Dermis blood vessel endothelial cell (primary cell): ENCODE measurements at regions not wholly inside any gene's neighbourhood (a gene's known extent, or its start where the extent isn't known, plus 50 kb on each side); places are given as distances from the start of the nearest gene placed in this dataset.

Experiments
- DNase-seq: peaks from one replicate; pipeline ENCODE4 v3.0.0; 2010

- no peak for DNase-seq
Measured at GRCh38 chr7:25399000-25399750, 170.9 kb upstream of the NPVF start.

GRCh38 chr7:25402532-25402931 lies 174.2 kb upstream of the NPVF start:
- no peak for DNase-seq

GRCh38 chr7:25405736-25406135 lies 177.4 kb upstream of the NPVF start:
- no peak for DNase-seq

GRCh38 chr7:25407053-25407452 lies 178.8 kb upstream of the NPVF start:
- no peak for DNase-seq

- DNase-seq, result no peak
Measured at GRCh38 chr7:25408012-25408687, 179.9 kb upstream of the NPVF start.

GRCh38 chr7:25408876-25409275 lies 180.6 kb upstream of the NPVF start:
- DNase-seq, result no peak

GRCh38 chr7:25409897-25410636 lies 181.8 kb upstream of the NPVF start:
- DNase-seq, result no peak

GRCh38 chr7:25420771-25421170 lies 192.5 kb upstream of the NPVF start:
- DNase-seq, result no peak

GRCh38 chr7:25424113-25424512 lies 195.8 kb upstream of the NPVF start:
- no peak for DNase-seq

GRCh38 chr7:25424855-25425254 lies 196.6 kb upstream of the NPVF start:
- DNase-seq, result no peak

GRCh38 chr7:25427721-25428120 lies 199.4 kb upstream of the NPVF start:
- no peak for DNase-seq

GRCh38 chr7:25429731-25430130 lies 201.4 kb upstream of the NPVF start:
- DNase-seq, result no peak

GRCh38 chr7:25430200-25430931 lies 202.1 kb upstream of the NPVF start:
- no peak for DNase-seq

GRCh38 chr7:25431956-25432450 lies 203.7 kb upstream of the NPVF start:
- no peak for DNase-seq

- DNase-seq, result no peak
Measured at GRCh38 chr7:25432807-25433206, 204.5 kb upstream of the NPVF start.

GRCh38 chr7:25436413-25436812 lies 208.1 kb upstream of the NPVF start:
- DNase-seq, result no peak

- DNase-seq, result no peak
Measured at GRCh38 chr7:25437308-25437707, 209.0 kb upstream of the NPVF start.

- DNase-seq, result no peak
Measured at GRCh38 chr7:25444991-25445390, 216.7 kb upstream of the NPVF start.

- DNase-seq, result no peak
Measured at GRCh38 chr7:25448301-25448700, 220.0 kb upstream of the NPVF start.

- no peak for DNase-seq
Measured at GRCh38 chr7:25454020-25454419, 225.7 kb upstream of the NPVF start.

- DNase-seq, result no peak
Measured at GRCh38 chr7:25454562-25455041, 226.3 kb upstream of the NPVF start.

- no peak for DNase-seq
Measured at GRCh38 chr7:25455683-25456251, 227.5 kb upstream of the NPVF start.
